ENCODE measurements at regions not wholly inside any gene's neighbourhood (a gene's known extent, or its start where the extent isn't known, plus 50 kb on each side); places are given as distances from the start of the nearest gene placed in this dataset.

DNA sequence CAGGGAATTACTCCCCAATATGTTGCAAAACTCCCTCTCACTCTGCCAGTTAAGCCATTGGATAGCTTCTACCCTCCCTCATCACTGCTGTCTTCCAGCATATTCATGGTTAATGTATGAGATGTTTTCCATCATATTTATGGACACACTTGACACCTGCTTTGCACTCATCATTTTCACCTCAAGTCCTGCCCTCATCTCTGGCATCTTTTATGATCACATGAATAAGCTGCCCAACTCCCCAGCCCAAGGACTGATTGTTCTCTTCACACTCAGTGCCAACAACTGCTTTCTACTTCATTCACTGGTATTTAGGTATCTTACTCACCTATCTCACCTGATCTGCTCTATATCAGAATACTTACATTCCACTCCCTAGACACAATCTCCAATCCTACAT lies 131.1 kb upstream of the TTC29 start:
- TF ChIP-seq, protein P1, sequence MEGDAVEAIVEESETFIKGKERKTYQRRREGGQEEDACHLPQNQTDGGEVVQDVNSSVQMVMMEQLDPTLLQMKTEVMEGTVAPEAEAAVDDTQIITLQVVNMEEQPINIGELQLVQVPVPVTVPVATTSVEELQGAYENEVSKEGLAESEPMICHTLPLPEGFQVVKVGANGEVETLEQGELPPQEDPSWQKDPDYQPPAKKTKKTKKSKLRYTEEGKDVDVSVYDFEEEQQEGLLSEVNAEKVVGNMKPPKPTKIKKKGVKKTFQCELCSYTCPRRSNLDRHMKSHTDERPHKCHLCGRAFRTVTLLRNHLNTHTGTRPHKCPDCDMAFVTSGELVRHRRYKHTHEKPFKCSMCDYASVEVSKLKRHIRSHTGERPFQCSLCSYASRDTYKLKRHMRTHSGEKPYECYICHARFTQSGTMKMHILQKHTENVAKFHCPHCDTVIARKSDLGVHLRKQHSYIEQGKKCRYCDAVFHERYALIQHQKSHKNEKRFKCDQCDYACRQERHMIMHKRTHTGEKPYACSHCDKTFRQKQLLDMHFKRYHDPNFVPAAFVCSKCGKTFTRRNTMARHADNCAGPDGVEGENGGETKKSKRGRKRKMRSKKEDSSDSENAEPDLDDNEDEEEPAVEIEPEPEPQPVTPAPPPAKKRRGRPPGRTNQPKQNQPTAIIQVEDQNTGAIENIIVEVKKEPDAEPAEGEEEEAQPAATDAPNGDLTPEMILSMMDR (IDR thresholded peaks at IDR 0.05 in 2 of 3, conservative IDR thresholded peaks at IDR 0.05 in 1 of 3; ENCODE audit: insufficient read depth in 2 of 3, low read depth in 1 of 3, low read length in 3 of 3), result no peak
- no peak for TF ChIP-seq NFXL1 (CRISPR knock-in tag; IDR thresholded peaks at IDR 0.05)
- no peak for TF ChIP-seq CHD2 (IDR thresholded peaks at IDR 0.05; ENCODE audit: low read depth, low read length)
- TF ChIP-seq POLR2A (conservative IDR thresholded peaks at IDR 0.05), result no peak
- no peak for TF ChIP-seq ZBTB7A (IDR thresholded peaks at IDR 0.05; ENCODE audit: borderline replicate concordance, control insufficient read depth, low read depth, low read length)
- TF ChIP-seq JUND (IDR thresholded peaks at IDR 0.05; ENCODE audit: borderline replicate concordance, low read depth, low read length), result no peak
- no peak for TF ChIP-seq JUND (tag; IDR thresholded peaks at IDR 0.05; ENCODE audit: borderline replicate concordance, low read depth, low read length)
- no peak for TF ChIP-seq CREM (IDR thresholded peaks at IDR 0.05; ENCODE audit: low read depth)
